ENCODE measurements at regions not wholly inside any gene's neighbourhood (a gene's known extent, or its start where the extent isn't known, plus 50 kb on each side); places are given as distances from the start of the nearest gene placed in this dataset.

DNA sequence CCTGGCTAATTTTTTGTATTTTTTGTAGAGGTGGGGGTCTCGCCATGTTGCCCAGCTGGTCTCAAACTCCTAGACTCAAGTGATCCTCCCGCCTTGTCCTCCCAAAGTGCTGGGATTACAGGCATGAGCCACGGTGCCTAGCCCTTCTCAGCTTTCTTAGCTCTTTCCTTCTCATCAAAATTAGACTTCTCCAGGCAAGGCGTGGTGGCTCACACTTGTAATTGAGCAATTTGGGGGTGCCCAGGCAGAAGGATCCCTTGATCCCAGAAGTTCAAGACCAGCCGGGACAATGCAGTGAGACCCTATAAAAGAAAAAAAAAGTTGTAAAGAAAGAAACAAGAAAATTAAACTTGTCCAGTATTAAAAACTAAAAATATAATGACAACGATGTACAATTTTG is 112.6 kb upstream of the ERRFI1 start:
- TF ChIP-seq CTCF (IDR thresholded peaks at IDR 0.05), result no peak
- no peak for TF ChIP-seq SIN3A (IDR thresholded peaks at IDR 0.05; ENCODE audit: borderline replicate concordance, insufficient read depth, low read depth, low read length)
- no peak for TF ChIP-seq POLR2AphosphoS5 (IDR thresholded peaks at IDR 0.05; ENCODE audit: low read depth, low read length)
- TF ChIP-seq, protein P1, sequence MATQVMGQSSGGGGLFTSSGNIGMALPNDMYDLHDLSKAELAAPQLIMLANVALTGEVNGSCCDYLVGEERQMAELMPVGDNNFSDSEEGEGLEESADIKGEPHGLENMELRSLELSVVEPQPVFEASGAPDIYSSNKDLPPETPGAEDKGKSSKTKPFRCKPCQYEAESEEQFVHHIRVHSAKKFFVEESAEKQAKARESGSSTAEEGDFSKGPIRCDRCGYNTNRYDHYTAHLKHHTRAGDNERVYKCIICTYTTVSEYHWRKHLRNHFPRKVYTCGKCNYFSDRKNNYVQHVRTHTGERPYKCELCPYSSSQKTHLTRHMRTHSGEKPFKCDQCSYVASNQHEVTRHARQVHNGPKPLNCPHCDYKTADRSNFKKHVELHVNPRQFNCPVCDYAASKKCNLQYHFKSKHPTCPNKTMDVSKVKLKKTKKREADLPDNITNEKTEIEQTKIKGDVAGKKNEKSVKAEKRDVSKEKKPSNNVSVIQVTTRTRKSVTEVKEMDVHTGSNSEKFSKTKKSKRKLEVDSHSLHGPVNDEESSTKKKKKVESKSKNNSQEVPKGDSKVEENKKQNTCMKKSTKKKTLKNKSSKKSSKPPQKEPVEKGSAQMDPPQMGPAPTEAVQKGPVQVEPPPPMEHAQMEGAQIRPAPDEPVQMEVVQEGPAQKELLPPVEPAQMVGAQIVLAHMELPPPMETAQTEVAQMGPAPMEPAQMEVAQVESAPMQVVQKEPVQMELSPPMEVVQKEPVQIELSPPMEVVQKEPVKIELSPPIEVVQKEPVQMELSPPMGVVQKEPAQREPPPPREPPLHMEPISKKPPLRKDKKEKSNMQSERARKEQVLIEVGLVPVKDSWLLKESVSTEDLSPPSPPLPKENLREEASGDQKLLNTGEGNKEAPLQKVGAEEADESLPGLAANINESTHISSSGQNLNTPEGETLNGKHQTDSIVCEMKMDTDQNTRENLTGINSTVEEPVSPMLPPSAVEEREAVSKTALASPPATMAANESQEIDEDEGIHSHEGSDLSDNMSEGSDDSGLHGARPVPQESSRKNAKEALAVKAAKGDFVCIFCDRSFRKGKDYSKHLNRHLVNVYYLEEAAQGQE (IDR thresholded peaks at IDR 0.05; ENCODE audit: insufficient read depth in 1 of 2, low read depth in 2 of 2, low read length in 1 of 2), result no peak
